ENCODE measurements at regions not wholly inside any gene's neighbourhood (a gene's known extent, or its start where the extent isn't known, plus 50 kb on each side); places are given as distances from the start of the nearest gene placed in this dataset.

DNA sequence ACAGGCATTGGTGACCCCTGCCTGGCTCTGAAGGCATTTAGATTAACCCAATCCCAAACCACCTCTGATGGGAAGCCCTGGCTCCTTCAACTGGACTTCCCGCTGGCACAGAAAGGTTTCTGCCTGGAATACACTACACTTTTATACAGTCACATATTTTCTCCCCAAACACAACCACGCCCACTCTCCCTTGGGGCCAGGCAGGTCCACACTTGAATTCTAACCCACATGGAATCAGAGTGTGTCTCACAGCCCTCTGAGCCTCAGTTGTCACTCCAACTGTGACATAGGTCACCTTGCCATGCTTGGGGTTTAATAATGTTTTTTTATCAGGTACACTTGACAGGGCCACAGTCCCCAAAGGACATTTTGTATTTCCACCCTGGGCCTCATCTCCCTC is 368.6 kb downstream of the BCL11B start:
- no peak for DNase-seq (ENCODE audit: low read depth)
- TF ChIP-seq, protein P1, sequence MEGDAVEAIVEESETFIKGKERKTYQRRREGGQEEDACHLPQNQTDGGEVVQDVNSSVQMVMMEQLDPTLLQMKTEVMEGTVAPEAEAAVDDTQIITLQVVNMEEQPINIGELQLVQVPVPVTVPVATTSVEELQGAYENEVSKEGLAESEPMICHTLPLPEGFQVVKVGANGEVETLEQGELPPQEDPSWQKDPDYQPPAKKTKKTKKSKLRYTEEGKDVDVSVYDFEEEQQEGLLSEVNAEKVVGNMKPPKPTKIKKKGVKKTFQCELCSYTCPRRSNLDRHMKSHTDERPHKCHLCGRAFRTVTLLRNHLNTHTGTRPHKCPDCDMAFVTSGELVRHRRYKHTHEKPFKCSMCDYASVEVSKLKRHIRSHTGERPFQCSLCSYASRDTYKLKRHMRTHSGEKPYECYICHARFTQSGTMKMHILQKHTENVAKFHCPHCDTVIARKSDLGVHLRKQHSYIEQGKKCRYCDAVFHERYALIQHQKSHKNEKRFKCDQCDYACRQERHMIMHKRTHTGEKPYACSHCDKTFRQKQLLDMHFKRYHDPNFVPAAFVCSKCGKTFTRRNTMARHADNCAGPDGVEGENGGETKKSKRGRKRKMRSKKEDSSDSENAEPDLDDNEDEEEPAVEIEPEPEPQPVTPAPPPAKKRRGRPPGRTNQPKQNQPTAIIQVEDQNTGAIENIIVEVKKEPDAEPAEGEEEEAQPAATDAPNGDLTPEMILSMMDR (IDR thresholded peaks at IDR 0.05; ENCODE audit: control insufficient read depth, extremely low read depth, insufficient read depth) = no peak
- H3K4me3 ChIP-seq (ENCODE audit: low read depth, low read length) = no peak overlapping the region

DNA sequence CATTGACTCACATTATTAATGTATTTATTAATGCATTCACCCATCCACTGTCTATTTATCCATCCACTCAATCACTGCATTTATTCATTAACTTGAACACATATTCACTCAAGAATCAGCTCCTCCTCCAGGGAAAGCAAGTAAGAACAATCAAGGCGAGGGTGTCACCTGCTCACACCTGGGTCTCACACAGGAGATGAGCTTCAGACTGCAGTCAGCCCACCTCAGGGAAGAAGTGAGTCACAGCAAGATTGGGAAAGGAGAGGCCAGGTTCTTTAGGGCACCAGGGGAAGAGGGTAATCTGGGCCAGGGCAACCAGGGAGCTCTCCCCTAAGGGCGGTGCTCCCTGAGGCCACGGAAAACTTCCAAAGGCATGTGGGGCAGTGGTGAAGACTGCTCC is 367.3 kb downstream of the BCL11B start:
- TF ChIP-seq, protein P1 (IDR thresholded peaks at IDR 0.05; ENCODE audit: control insufficient read depth, extremely low read depth, insufficient read depth) = no peak
- H3K4me3 ChIP-seq (ENCODE audit: low read depth, low read length) = no peak overlapping the region
- DNase-seq (ENCODE audit: low read depth) = no peak

DNA sequence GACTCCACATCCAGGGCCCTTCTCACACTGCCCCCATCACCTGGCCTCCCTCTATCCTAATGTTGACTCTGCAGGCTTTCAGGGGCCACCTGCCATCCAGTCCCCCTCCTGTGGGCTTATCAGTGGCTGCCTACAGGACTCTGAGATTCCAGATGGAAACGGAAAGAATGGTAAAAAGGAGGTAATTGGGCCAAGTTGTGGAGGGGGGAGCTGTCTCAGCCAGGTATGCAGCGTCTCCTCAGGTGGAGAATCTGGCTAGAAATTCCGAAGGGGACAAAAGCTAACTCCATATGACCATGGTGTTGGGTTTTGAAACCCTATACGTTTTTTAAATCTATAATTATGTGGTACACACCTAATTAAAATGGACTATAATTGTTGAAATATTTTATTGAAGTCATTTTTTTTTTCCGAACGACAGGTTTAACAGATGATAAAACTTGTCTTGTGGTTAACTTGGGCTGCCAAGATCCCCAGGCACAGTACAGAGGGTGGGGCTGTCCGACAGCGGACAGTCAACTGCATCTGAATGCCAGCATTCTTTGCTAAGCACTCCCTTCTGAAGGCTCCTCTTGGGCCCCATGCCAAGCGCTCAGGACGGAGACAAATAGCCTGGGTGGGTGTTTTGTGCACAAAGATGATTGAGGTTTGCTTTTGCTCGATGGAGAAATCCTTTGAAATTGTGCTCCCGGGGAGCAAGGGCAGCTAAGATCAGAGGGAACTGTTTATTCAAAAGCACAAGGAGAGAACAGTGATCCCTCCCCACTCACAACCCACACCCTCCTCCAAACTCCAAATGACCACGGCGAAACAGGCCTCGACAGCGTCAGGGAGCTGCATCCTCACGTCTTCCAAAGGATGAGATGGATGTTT is 365.6 kb downstream of the BCL11B start:
- DNase-seq (ENCODE audit: low read depth) = no peak

DNA sequence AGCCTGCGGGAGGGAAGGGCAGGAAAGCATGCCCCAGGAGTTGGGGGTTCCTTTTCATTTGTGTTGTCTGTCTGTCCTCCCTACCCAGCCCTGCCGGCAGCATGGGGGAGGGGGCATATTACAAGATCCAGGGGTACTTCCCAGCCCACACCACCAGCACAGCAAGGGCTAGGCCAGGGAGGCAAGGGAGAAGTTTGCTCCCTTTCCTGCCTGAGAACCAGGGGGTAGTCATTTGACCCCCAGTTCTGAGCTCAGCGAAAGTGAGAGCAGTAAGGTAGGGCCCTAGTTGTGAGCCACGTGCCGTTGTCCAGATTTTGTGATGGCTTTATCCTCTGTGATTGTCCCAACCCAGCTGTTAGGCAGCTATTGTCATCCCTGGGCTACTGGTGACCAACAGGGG is 364.7 kb downstream of the BCL11B start:
- TF ChIP-seq, protein P1 (IDR thresholded peaks at IDR 0.05; ENCODE audit: control insufficient read depth, extremely low read depth, insufficient read depth) = no peak
- H3K4me3 ChIP-seq (ENCODE audit: low read depth, low read length) = no peak overlapping the region
- no peak for DNase-seq (ENCODE audit: low read depth)

More for the DNA sequence above, 365.6 kb downstream of the BCL11B start:
- no peak overlapping the region for H3K4me3 ChIP-seq (ENCODE audit: low read depth, low read length)
- TF ChIP-seq, protein P1 (IDR thresholded peaks at IDR 0.05; ENCODE audit: control insufficient read depth, extremely low read depth, insufficient read depth) = no peak

DNA sequence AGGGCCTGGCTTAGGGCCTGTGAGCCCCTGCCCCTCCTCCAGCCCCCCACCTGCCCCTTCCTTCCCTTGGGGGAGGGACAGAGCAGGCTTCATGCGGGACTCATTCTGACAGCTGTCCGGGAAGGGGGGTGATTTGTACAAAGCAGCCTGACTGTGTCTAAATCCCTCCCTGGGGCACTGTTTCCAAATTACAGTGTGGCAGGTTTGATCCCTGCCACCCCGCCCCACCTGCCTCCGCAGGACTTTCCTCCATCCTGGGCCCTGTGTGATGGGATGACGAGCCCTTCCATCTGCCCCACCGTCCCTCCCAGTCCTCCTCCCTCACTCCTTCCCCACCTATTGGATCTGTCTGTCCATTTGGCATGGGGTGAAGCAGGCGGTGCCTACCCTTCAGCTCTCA is 363.9 kb downstream of the BCL11B start:
- DNase-seq (ENCODE audit: low read depth) = no peak
- TF ChIP-seq, protein P1 (IDR thresholded peaks at IDR 0.05; ENCODE audit: control insufficient read depth, extremely low read depth, insufficient read depth) = no peak

DNA sequence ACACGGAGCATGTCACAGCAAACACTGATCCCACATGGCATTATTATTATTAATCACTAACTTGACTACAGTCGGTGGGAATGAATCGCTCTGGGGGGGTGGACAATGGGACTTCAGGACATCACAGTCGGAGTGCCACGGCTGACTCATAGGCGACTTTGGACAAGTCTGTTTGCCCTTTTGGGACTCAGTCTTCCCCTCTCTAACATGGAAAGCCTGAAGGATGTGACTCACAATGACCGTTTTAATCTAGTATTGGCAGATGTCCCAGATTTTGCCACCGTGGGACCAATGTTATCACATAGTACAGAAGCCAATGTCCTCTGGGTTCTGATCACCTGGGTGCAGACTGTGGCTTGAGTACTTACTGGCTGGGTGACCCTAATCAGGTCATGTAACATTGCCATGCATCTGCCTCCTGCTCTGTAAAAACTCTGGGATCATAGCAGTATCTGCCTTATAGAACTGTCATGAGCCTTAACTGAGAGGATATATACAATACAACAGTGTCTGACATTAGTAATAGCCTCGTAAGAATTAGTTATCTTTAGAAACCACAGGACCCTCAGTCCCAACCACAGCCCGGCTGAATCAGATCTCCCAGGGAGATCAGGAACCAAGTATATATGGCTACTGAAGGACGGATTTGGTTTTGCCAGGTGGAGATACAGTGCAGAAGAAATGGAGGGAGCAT is 362.6 kb downstream of the BCL11B start:
- TF ChIP-seq, protein P1 (IDR thresholded peaks at IDR 0.05; ENCODE audit: control insufficient read depth, extremely low read depth, insufficient read depth) = no peak
- DNase-seq (ENCODE audit: low read depth) = no peak
- no peak overlapping the region for H3K4me3 ChIP-seq (ENCODE audit: low read depth, low read length)

More for the DNA sequence above, 363.9 kb downstream of the BCL11B start:
- H3K4me3 ChIP-seq (ENCODE audit: low read depth, low read length) = no peak overlapping the region

Data from LNCaP clone FGC (cell line).